WTC11 (cell line): ENCODE measurements at regions not wholly inside any gene's neighbourhood (a gene's known extent, or its start where the extent isn't known, plus 50 kb on each side); places are given as distances from the start of the nearest gene placed in this dataset.

Experiments
- ATAC-seq: fragments of 200-7000 bp; cut with Tn5 transposase; 2 replicates; pipeline ENCODE4 v1.10.0; 2021; ENCODE audit warnings: mild to moderate bottlenecking, moderate library complexity
- CTCF ChIA-PET: fragments of 300-600 bp; sonication (Branson Sonifier 250); formaldehyde crosslinking; loops from one replicate; lab custom pipeline; 2021; ENCODE audit warnings: antibody characterized with exemption; lab: Charles Lee
- POLR2A ChIA-PET: fragments of 350-600 bp; sonication (Branson Sonifier 250); formaldehyde crosslinking; loops from one replicate; lab custom pipeline; 2021; ENCODE audit warnings: antibody characterized with exemption; lab: Charles Lee
- DNase-seq: peaks from one replicate; pipeline ENCODE4 v3.0.0; 2021; ENCODE audit warnings: low spot score
- H3K27ac Mint-ChIP-seq: 2 replicates; pipeline ENCODE4 v1.8.0; 2021; ENCODE audit warnings: mixed read lengths
- H3K27me3 Mint-ChIP-seq: 2 replicates; pipeline ENCODE4 v1.8.0; 2021; ENCODE audit warnings: low read depth, mild to moderate bottlenecking, moderate library complexity, mixed read lengths
- H3K36me3 Mint-ChIP-seq: 2 replicates; pipeline ENCODE4 v1.8.0; 2021; ENCODE audit warnings: mixed read lengths
- H3K4me1 Mint-ChIP-seq: 2 replicates; pipeline ENCODE4 v1.8.0; 2022; ENCODE audit warnings: mixed read lengths
- H3K4me3 Mint-ChIP-seq: 2 replicates; pipeline ENCODE4 v1.8.0; 2021; ENCODE audit warnings: mild to moderate bottlenecking, moderate library complexity, mixed read lengths
- H3K9me3 Mint-ChIP-seq: 2 replicates; pipeline ENCODE4 v1.8.0; 2021; ENCODE audit warnings: mixed read lengths
- ATF1 ChIP-seq: sonication (generic); formaldehyde crosslinking; IDR thresholded peaks from 2 replicates; pipeline ENCODE4 v1.8.1; 2023; ENCODE audit warnings: mild to moderate bottlenecking, moderate library complexity, missing genetic modification reagents
- CREB1 ChIP-seq: sonication (generic); formaldehyde crosslinking; IDR thresholded peaks from 2 replicates; pipeline ENCODE4 v1.8.0; 2023; ENCODE audit warnings: mild to moderate bottlenecking, missing genetic modification reagents
- ELF4 ChIP-seq: sonication (generic); formaldehyde crosslinking; IDR thresholded peaks from 2 replicates; pipeline ENCODE4 v1.8.1; 2022; ENCODE audit warnings: low read depth, mild to moderate bottlenecking, moderate library complexity, missing genetic modification reagents
- GABPB1 ChIP-seq: sonication (generic); formaldehyde crosslinking; IDR thresholded peaks from 2 replicates; pipeline ENCODE4 v1.8.1; 2023; ENCODE audit warnings: mild to moderate bottlenecking, missing genetic modification reagents
- NFATC4 ChIP-seq: fragments of 250-450 bp; sonication (Bioruptor Pico); IDR thresholded peaks from 2 replicates; pipeline ENCODE4 v1.9.0; 2021; ENCODE audit warnings: mild to moderate bottlenecking
- NR1H2 ChIP-seq: sonication (generic); formaldehyde crosslinking; IDR thresholded peaks from 2 replicates; pipeline ENCODE4 v1.9.0; 2021; ENCODE audit warnings: mild to moderate bottlenecking, moderate library complexity, missing genetic modification reagents
- NR3C1 ChIP-seq: sonication (generic); formaldehyde crosslinking; conservative IDR thresholded peaks from 2 replicates; pipeline ENCODE4 v1.8.1; 2023; ENCODE audit warnings: low read depth, mild to moderate bottlenecking, missing genetic modification reagents
- RORB ChIP-seq: fragments of 250-450 bp; sonication (Bioruptor Pico); IDR thresholded peaks from 2 replicates; pipeline ENCODE4 v1.9.0; 2021; ENCODE audit warnings: mild to moderate bottlenecking
- TCF7 ChIP-seq: sonication (generic); formaldehyde crosslinking; IDR thresholded peaks from 2 replicates; pipeline ENCODE4 v1.8.0; 2022; ENCODE audit warnings: mild to moderate bottlenecking, low read depth, missing genetic modification reagents, moderate library complexity
- TF ChIP-seq, protein P1 (sequence below): sonication (generic); formaldehyde crosslinking; IDR thresholded peaks from 2 replicates; pipeline ENCODE4 v1.8.1; 2023; ENCODE audit warnings: mild to moderate bottlenecking, missing genetic modification reagents
- TF ChIP-seq, protein P2 (sequence below): fragments of 250-450 bp; sonication (Bioruptor Pico); IDR thresholded peaks from 2 replicates; pipeline ENCODE4 v1.9.0; 2021; ENCODE audit warnings: moderate library complexity, mild to moderate bottlenecking, inconsistent platforms, borderline replicate concordance
- TF ChIP-seq, protein P3 (sequence below): sonication (generic); formaldehyde crosslinking; IDR thresholded peaks from 2 replicates; pipeline ENCODE4 v1.8.1; 2022; ENCODE audit warnings: mild to moderate bottlenecking, missing genetic modification reagents, moderate library complexity, borderline replicate concordance
- TF ChIP-seq, protein P4 (sequence below): fragments of 250-450 bp; sonication (Bioruptor Pico); IDR thresholded peaks from 2 replicates; pipeline ENCODE4 v1.9.0; 2021; ENCODE audit warnings: mild to moderate bottlenecking
- TF ChIP-seq, protein P5 (sequence below): sonication (generic); formaldehyde crosslinking; IDR thresholded peaks from 2 replicates; pipeline ENCODE4 v1.8.1; 2023; ENCODE audit warnings: mild to moderate bottlenecking, missing genetic modification reagents, moderate library complexity
- TF ChIP-seq, protein P6 (sequence below): sonication (generic); formaldehyde crosslinking; IDR thresholded peaks from 2 replicates; pipeline ENCODE4 v1.8.1; 2022; ENCODE audit warnings: low read depth, mild to moderate bottlenecking, moderate library complexity, missing genetic modification reagents, borderline replicate concordance

DNA sequence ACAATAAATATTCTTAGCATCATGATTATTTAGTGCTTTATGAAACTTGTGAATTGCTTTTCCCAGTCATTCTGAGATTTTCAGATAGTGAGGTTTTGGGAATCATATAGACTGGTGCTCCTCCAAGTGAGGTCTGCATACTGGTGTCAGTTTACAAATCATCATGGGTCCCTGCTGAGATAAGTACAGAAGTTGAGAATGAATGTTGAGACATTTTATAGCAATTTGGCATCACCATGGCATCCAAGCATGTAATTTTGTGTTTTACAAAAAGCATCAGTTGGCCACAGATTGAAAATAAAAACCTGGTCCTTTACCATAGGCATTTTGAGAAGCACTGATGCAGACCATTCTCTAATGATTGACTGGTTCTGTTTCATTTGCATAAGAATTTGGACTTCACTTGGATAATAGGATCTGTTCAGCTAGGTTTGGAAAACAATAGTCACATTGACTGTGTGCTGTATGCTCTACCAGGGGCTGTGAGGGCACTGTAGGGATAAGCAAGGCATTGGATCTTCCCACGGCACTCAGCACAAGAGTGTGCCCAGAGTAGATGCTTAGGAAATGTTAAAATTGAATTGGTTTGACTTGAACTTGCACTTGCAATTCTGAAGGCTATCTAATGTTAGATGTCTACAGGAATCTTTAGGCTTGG lies 79.0 kb upstream of the JUN start (continued):
- TF ChIP-seq, protein P1, sequence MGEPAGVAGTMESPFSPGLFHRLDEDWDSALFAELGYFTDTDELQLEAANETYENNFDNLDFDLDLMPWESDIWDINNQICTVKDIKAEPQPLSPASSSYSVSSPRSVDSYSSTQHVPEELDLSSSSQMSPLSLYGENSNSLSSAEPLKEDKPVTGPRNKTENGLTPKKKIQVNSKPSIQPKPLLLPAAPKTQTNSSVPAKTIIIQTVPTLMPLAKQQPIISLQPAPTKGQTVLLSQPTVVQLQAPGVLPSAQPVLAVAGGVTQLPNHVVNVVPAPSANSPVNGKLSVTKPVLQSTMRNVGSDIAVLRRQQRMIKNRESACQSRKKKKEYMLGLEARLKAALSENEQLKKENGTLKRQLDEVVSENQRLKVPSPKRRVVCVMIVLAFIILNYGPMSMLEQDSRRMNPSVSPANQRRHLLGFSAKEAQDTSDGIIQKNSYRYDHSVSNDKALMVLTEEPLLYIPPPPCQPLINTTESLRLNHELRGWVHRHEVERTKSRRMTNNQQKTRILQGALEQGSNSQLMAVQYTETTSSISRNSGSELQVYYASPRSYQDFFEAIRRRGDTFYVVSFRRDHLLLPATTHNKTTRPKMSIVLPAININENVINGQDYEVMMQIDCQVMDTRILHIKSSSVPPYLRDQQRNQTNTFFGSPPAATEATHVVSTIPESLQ (CRISPR knock-in tag): no peak
- no peak for TF ChIP-seq RORB (CRISPR knock-in tag)
- TF ChIP-seq, protein P2, sequence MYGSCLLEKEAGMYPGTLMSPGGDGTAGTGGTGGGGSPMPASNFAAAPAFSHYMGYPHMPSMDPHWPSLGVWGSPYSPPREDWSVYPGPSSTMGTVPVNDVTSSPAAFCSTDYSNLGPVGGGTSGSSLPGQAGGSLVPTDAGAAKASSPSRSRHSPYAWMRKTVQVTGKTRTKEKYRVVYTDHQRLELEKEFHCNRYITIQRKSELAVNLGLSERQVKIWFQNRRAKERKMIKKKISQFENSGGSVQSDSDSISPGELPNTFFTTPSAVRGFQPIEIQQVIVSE (CRISPR knock-in tag): no peak
- TF ChIP-seq, protein P3, sequence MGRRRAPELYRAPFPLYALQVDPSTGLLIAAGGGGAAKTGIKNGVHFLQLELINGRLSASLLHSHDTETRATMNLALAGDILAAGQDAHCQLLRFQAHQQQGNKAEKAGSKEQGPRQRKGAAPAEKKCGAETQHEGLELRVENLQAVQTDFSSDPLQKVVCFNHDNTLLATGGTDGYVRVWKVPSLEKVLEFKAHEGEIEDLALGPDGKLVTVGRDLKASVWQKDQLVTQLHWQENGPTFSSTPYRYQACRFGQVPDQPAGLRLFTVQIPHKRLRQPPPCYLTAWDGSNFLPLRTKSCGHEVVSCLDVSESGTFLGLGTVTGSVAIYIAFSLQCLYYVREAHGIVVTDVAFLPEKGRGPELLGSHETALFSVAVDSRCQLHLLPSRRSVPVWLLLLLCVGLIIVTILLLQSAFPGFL (CRISPR knock-in tag): no peak
- no peak for TF ChIP-seq CREB1 (CRISPR knock-in tag)
- TF ChIP-seq NR1H2 (CRISPR knock-in tag): no peak
- no peak for TF ChIP-seq ATF1 (CRISPR knock-in tag)
- no peak for TF ChIP-seq ELF4 (CRISPR knock-in tag)
- TF ChIP-seq, protein P4, sequence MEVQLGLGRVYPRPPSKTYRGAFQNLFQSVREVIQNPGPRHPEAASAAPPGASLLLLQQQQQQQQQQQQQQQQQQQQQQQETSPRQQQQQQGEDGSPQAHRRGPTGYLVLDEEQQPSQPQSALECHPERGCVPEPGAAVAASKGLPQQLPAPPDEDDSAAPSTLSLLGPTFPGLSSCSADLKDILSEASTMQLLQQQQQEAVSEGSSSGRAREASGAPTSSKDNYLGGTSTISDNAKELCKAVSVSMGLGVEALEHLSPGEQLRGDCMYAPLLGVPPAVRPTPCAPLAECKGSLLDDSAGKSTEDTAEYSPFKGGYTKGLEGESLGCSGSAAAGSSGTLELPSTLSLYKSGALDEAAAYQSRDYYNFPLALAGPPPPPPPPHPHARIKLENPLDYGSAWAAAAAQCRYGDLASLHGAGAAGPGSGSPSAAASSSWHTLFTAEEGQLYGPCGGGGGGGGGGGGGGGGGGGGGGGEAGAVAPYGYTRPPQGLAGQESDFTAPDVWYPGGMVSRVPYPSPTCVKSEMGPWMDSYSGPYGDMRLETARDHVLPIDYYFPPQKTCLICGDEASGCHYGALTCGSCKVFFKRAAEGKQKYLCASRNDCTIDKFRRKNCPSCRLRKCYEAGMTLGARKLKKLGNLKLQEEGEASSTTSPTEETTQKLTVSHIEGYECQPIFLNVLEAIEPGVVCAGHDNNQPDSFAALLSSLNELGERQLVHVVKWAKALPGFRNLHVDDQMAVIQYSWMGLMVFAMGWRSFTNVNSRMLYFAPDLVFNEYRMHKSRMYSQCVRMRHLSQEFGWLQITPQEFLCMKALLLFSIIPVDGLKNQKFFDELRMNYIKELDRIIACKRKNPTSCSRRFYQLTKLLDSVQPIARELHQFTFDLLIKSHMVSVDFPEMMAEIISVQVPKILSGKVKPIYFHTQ (CRISPR knock-in tag): no peak

DNA sequence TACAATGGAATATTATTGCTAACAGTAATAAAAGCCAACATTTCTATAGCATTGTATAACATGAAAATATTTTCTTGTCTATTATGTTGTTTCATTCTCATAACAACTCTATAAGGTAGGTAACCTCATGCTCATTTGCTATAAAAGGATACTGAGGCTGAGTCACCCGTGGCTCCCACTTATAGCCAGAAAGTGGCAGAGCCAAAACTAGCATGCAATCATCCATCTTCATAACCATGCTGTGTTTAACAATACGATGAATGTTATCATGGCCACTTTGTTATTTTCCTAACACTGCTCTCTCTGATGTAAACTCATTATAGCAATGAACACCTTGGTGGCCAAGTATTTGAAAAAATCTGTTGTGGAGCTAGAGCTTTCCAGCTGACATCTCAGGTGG lies 80.8 kb upstream of the JUN start:
- H3K4me1 Mint-ChIP-seq: peaks cover 13% of the 10 kb centered on the region
- H3K9me3 Mint-ChIP-seq: no peaks in the 10 kb centered on the region
- H3K27ac Mint-ChIP-seq: no peak overlapping the region
- DNase-seq (no peak), ATAC-seq (no peak)
- POLR2A ChIA-PET: no interaction called here
- peaks cover 4% of the 10 kb centered on the region; the same call in 1 of the 2 replicates for H3K27me3 Mint-ChIP-seq
- CTCF ChIA-PET: no interaction called here
- no peaks in the 10 kb centered on the region for H3K36me3 Mint-ChIP-seq
- no peak overlapping the region for H3K4me3 Mint-ChIP-seq
- no peak for TF ChIP-seq NFATC4 (CRISPR knock-in tag)
- TF ChIP-seq GABPB1 (CRISPR knock-in tag): no peak
- TF ChIP-seq, protein P5, sequence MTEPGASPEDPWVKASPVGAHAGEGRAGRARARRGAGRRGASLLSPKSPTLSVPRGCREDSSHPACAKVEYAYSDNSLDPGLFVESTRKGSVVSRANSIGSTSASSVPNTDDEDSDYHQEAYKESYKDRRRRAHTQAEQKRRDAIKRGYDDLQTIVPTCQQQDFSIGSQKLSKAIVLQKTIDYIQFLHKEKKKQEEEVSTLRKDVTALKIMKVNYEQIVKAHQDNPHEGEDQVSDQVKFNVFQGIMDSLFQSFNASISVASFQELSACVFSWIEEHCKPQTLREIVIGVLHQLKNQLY (CRISPR knock-in tag): no peak
- no peak for TF ChIP-seq NR3C1
- TF ChIP-seq TCF7 (CRISPR knock-in tag): no peak
- TF ChIP-seq NR1H2 (CRISPR knock-in tag): no peak
- TF ChIP-seq, protein P6, sequence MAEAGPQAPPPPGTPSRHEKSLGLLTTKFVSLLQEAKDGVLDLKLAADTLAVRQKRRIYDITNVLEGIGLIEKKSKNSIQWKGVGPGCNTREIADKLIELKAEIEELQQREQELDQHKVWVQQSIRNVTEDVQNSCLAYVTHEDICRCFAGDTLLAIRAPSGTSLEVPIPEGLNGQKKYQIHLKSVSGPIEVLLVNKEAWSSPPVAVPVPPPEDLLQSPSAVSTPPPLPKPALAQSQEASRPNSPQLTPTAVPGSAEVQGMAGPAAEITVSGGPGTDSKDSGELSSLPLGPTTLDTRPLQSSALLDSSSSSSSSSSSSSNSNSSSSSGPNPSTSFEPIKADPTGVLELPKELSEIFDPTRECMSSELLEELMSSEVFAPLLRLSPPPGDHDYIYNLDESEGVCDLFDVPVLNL (CRISPR knock-in tag): no peak
